SK-N-SH treated with all-trans-retinoic acid at 6 μM for 48 hours (cell line): ENCODE measurements at regions not wholly inside any gene's neighbourhood (a gene's known extent, or its start where the extent isn't known, plus 50 kb on each side); places are given as distances from the start of the nearest gene placed in this dataset.

Source experiments
- ATAC-seq: fragments of 200-7000 bp; cut with Tn5 transposase; 3 replicates; pipeline ENCODE4 v1.9.1; 2020; ENCODE audit warnings: mild to moderate bottlenecking, moderate library complexity
- CSDC2 ChIP-seq: fragments of 250-450 bp; sonication (Bioruptor Pico); IDR thresholded peaks from 2 replicates; pipeline ENCODE4 v1.5.0; 2020; ENCODE audit warnings: mild to moderate bottlenecking, moderate library complexity
- ESRRG ChIP-seq: fragments of 250-450 bp; sonication (Bioruptor Pico); IDR thresholded peaks from 2 replicates; pipeline ENCODE4 v1.6.1; 2021; ENCODE audit warnings: mild to moderate bottlenecking
- OSR1 ChIP-seq: fragments of 250-450 bp; sonication (Bioruptor Pico); IDR thresholded peaks from 2 replicates; pipeline ENCODE4 v1.8.0; 2022; ENCODE audit warnings: moderate library complexity, mild to moderate bottlenecking, inconsistent platforms
- PPARA ChIP-seq: fragments of 250-450 bp; sonication (Bioruptor Pico); IDR thresholded peaks from 2 replicates; pipeline ENCODE4 v1.5.0; 2020; ENCODE audit warnings: mild to moderate bottlenecking, borderline replicate concordance
- RARB ChIP-seq: fragments of 250-450 bp; sonication (Bioruptor Pico); IDR thresholded peaks from 2 replicates; pipeline ENCODE4 v1.8.0; 2021; ENCODE audit warnings: mild to moderate bottlenecking, moderate library complexity
- SNAI2 ChIP-seq: fragments of 250-450 bp; sonication (Bioruptor Pico); IDR thresholded peaks from 2 replicates; pipeline ENCODE4 v1.5.0; 2020; ENCODE audit warnings: mild to moderate bottlenecking, moderate library complexity
- TCF4 ChIP-seq: fragments of 250-450 bp; sonication (Bioruptor Pico); IDR thresholded peaks from 2 replicates; pipeline ENCODE4 v1.8.0; 2021; ENCODE audit warnings: mild to moderate bottlenecking, moderate library complexity, borderline replicate concordance
- ZC3H10 ChIP-seq: fragments of 250-450 bp; sonication (Bioruptor Pico); IDR thresholded peaks from 2 replicates; pipeline ENCODE4 v1.5.1; 2021; ENCODE audit warnings: mild to moderate bottlenecking, moderate library complexity
- ZFP3 ChIP-seq: fragments of 250-450 bp; sonication (Bioruptor Pico); IDR thresholded peaks from 2 replicates; pipeline ENCODE4 v1.5.0; 2020; ENCODE audit warnings: mild to moderate bottlenecking, moderate library complexity
- ZNF565 ChIP-seq: fragments of 450-650 bp; formaldehyde crosslinking; conservative IDR thresholded peaks from 2 replicates; pipeline ENCODE4 v1.5.0; 2020; ENCODE audit warnings: low read depth, mild to moderate bottlenecking, moderate library complexity
- ZNF70 ChIP-seq: fragments of 450-650 bp; formaldehyde crosslinking; IDR thresholded peaks from 2 replicates; pipeline ENCODE4 v1.5.0; 2020; ENCODE audit warnings: mild to moderate bottlenecking, moderate library complexity
- ZNF8 ChIP-seq: fragments of 450-650 bp; formaldehyde crosslinking; IDR thresholded peaks from 2 replicates; pipeline ENCODE4 v1.5.0; 2020; ENCODE audit warnings: mild to moderate bottlenecking, moderate library complexity
- TF ChIP-seq, protein P1 (sequence below): fragments of 250-450 bp; sonication (Bioruptor Pico); IDR thresholded peaks from 2 replicates; pipeline ENCODE4 v1.8.0; 2020; ENCODE audit warnings: mild to moderate bottlenecking, moderate library complexity, borderline replicate concordance
- TF ChIP-seq, protein P2 (sequence below): fragments of 250-450 bp; sonication (Bioruptor Pico); IDR thresholded peaks from 2 replicates; pipeline ENCODE4 v1.5.0; 2020; ENCODE audit warnings: mild to moderate bottlenecking, moderate library complexity
- TF ChIP-seq, protein P3 (sequence below): fragments of 250-450 bp; sonication (Bioruptor Pico); IDR thresholded peaks from 2 replicates; pipeline ENCODE4 v1.8.0; 2021; ENCODE audit warnings: low read depth, mild to moderate bottlenecking, moderate library complexity, borderline replicate concordance
- TF ChIP-seq, protein P4 (sequence below): fragments of 250-450 bp; sonication (Bioruptor Pico); IDR thresholded peaks from 2 replicates; pipeline ENCODE4 v1.5.1; 2021; ENCODE audit warnings: mild to moderate bottlenecking, moderate library complexity
- TF ChIP-seq, protein P5 (sequence below): fragments of 250-450 bp; sonication (Bioruptor Pico); IDR thresholded peaks from 2 replicates; pipeline ENCODE4 v1.5.1; 2020; ENCODE audit warnings: low read depth, mild to moderate bottlenecking, moderate library complexity

DNA sequence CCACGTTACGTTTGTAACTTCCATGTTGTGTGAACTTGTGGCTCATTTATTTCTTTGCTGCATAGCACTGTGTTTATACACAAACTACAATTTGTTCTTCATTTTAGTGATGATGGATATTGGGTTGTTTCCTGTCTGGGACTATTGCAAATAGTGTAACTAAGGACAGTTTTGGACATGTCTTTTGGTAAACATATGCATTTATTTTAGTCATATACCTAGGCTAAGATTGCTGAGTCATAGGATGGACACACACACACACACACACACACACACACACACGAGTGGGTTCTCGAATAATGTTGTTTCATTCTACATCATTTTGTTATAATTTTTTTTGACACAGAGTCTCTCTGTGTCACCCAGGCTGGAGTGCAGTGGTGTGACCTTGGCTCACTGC is 123.5 kb upstream of the CAND1 start (continued):
- TF ChIP-seq ESRRG (CRISPR knock-in tag): no peak

DNA sequence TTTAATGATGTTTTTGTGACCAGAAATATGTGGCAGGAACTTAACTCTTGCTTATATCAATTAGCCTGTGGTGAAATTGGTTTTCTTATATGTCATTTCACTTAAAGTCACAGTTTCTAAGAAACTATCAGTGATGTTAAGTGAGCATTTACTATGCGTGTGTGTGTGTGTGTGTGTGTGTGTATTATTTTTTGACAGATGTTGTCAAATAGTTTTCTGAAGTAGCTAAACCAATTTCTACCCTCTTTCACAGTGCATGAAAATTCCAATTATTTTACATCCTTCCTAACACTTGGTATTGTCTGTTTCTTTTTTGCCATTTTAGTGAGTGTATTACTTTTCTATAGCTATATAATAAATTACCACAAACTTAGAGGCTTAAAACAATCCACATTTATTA is 122.1 kb upstream of the CAND1 start:
- ATAC-seq: no peak
- TF ChIP-seq ESRRG (CRISPR knock-in tag): no peak
- TF ChIP-seq, protein P1, sequence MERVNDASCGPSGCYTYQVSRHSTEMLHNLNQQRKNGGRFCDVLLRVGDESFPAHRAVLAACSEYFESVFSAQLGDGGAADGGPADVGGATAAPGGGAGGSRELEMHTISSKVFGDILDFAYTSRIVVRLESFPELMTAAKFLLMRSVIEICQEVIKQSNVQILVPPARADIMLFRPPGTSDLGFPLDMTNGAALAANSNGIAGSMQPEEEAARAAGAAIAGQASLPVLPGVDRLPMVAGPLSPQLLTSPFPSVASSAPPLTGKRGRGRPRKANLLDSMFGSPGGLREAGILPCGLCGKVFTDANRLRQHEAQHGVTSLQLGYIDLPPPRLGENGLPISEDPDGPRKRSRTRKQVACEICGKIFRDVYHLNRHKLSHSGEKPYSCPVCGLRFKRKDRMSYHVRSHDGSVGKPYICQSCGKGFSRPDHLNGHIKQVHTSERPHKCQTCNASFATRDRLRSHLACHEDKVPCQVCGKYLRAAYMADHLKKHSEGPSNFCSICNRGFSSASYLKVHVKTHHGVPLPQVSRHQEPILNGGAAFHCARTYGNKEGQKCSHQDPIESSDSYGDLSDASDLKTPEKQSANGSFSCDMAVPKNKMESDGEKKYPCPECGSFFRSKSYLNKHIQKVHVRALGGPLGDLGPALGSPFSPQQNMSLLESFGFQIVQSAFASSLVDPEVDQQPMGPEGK (CRISPR knock-in tag): no peak
- TF ChIP-seq, all 23 proteins: peak for 0

DNA sequence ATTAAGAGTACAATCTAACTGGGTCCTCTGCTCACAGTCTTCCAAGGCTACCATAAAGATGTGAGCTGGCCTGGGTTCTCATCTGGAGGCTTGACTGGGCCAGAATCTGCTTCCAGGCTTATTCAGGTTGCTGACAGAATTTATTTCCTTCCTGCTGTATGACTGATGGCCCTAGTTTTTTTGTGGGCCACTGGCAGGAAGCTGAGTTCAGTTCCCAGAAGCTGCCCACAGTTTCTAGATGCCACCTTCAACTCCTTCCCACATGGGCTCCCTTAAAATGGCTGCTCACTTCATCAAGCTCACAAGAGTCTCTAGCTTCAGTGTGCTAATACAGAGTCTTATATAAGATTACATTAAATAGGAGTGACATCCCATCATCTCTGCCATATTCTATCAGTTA is 121.7 kb upstream of the CAND1 start:
- ATAC-seq: no peak
- TF ChIP-seq, protein P1 (CRISPR knock-in tag): no peak
- no peak for TF ChIP-seq ZNF70 (CRISPR knock-in tag)
- no peak for TF ChIP-seq CSDC2 (CRISPR knock-in tag)
- TF ChIP-seq ZC3H10 (CRISPR knock-in tag): no peak
- TF ChIP-seq, protein P2, sequence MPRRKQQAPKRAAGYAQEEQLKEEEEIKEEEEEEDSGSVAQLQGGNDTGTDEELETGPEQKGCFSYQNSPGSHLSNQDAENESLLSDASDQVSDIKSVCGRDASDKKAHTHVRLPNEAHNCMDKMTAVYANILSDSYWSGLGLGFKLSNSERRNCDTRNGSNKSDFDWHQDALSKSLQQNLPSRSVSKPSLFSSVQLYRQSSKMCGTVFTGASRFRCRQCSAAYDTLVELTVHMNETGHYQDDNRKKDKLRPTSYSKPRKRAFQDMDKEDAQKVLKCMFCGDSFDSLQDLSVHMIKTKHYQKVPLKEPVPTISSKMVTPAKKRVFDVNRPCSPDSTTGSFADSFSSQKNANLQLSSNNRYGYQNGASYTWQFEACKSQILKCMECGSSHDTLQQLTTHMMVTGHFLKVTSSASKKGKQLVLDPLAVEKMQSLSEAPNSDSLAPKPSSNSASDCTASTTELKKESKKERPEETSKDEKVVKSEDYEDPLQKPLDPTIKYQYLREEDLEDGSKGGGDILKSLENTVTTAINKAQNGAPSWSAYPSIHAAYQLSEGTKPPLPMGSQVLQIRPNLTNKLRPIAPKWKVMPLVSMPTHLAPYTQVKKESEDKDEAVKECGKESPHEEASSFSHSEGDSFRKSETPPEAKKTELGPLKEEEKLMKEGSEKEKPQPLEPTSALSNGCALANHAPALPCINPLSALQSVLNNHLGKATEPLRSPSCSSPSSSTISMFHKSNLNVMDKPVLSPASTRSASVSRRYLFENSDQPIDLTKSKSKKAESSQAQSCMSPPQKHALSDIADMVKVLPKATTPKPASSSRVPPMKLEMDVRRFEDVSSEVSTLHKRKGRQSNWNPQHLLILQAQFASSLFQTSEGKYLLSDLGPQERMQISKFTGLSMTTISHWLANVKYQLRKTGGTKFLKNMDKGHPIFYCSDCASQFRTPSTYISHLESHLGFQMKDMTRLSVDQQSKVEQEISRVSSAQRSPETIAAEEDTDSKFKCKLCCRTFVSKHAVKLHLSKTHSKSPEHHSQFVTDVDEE (CRISPR knock-in tag): no peak
- no peak for TF ChIP-seq PPARA (CRISPR knock-in tag)
- no peak for TF ChIP-seq OSR1 (CRISPR knock-in tag)
- TF ChIP-seq, protein P3, sequence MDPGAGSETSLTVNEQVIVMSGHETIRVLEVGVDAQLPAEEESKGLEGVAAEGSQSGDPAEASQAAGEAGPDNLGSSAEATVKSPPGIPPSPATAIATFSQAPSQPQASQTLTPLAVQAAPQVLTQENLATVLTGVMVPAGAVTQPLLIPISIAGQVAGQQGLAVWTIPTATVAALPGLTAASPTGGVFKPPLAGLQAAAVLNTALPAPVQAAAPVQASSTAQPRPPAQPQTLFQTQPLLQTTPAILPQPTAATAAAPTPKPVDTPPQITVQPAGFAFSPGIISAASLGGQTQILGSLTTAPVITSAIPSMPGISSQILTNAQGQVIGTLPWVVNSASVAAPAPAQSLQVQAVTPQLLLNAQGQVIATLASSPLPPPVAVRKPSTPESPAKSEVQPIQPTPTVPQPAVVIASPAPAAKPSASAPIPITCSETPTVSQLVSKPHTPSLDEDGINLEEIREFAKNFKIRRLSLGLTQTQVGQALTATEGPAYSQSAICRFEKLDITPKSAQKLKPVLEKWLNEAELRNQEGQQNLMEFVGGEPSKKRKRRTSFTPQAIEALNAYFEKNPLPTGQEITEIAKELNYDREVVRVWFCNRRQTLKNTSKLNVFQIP: no peak
- no peak for TF ChIP-seq ESRRG (CRISPR knock-in tag)
- no peak for TF ChIP-seq SNAI2
- TF ChIP-seq TCF4 (CRISPR knock-in tag): no peak
- no peak for TF ChIP-seq ZNF8 (CRISPR knock-in tag)
- TF ChIP-seq, protein P4, sequence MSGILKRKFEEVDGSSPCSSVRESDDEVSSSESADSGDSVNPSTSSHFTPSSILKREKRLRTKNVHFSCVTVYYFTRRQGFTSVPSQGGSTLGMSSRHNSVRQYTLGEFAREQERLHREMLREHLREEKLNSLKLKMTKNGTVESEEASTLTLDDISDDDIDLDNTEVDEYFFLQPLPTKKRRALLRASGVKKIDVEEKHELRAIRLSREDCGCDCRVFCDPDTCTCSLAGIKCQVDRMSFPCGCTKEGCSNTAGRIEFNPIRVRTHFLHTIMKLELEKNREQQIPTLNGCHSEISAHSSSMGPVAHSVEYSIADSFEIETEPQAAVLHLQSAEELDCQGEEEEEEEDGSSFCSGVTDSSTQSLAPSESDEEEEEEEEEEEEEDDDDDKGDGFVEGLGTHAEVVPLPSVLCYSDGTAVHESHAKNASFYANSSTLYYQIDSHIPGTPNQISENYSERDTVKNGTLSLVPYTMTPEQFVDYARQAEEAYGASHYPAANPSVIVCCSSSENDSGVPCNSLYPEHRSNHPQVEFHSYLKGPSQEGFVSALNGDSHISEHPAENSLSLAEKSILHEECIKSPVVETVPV (CRISPR knock-in tag): no peak
- no peak for TF ChIP-seq ZFP3 (CRISPR knock-in tag)
- TF ChIP-seq, protein P5, sequence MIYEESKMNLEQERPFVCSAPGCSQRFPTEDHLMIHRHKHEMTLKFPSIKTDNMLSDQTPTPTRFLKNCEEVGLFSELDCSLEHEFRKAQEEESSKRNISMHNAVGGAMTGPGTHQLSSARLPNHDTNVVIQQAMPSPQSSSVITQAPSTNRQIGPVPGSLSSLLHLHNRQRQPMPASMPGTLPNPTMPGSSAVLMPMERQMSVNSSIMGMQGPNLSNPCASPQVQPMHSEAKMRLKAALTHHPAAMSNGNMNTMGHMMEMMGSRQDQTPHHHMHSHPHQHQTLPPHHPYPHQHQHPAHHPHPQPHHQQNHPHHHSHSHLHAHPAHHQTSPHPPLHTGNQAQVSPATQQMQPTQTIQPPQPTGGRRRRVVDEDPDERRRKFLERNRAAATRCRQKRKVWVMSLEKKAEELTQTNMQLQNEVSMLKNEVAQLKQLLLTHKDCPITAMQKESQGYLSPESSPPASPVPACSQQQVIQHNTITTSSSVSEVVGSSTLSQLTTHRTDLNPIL (CRISPR knock-in tag): no peak
- TF ChIP-seq RARB (CRISPR knock-in tag): no peak
- TF ChIP-seq ZNF565: no peak

DNA sequence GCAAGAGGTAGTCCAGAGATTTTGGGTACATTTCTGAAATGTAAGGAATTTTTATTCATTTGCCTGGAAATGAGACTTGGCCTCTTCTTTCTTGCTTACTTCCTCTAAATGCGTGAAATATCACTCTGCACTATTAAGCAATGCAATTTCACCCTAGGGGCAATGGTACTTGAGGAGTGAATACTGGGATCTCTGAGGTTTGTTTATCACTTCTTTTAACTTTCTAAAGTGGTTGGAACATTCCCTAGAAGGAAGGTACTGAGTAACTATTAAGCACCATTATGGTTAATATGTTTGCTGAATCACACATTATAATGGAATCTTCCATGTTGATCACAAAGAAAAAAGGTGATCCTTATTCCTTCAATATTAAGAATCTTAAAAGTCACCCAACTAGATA is 120.9 kb upstream of the CAND1 start:
- no peak for TF ChIP-seq ZNF565
- no peak for ATAC-seq
